ENCODE measurements at regions not wholly inside any gene's neighbourhood (a gene's known extent, or its start where the extent isn't known, plus 50 kb on each side); places are given as distances from the start of the nearest gene placed in this dataset.
A peak's percentile ranks its signal among the peaks of the same experiment; 100 is the strongest.

GRCh38 chr9:115986508-115986907 lies 167.1 kb upstream of the PAPPA start:
- no peak for DNase-seq (ENCODE audit: low read depth)

GRCh38 chr9:115988701-115989100 lies 164.9 kb upstream of the PAPPA start:
- peak; percentile 38 for DNase-seq (ENCODE audit: low read depth)

GRCh38 chr9:115989831-115990230 lies 163.8 kb upstream of the PAPPA start:
- DNase-seq (ENCODE audit: low read depth) = no peak

GRCh38 chr9:115992834-115993233 lies 160.8 kb upstream of the PAPPA start:
- peak; percentile 72 for DNase-seq (ENCODE audit: low read depth)

- DNase-seq (ENCODE audit: low read depth) = peak; percentile 72
These were observed 155.7 kb upstream of the PAPPA start for GRCh38 chr9:115997923-115998322.

GRCh38 chr9:115998666-115999065 lies 154.9 kb upstream of the PAPPA start:
- DNase-seq (ENCODE audit: low read depth) = no peak

- DNase-seq (ENCODE audit: low read depth) = peak; percentile 54
These were observed 154.1 kb upstream of the PAPPA start for GRCh38 chr9:115999498-115999897.

GRCh38 chr9:116000748-116001329 lies 152.8 kb upstream of the PAPPA start:
- no peak for DNase-seq (ENCODE audit: low read depth)

GRCh38 chr9:116002181-116002580 lies 151.4 kb upstream of the PAPPA start:
- no peak for DNase-seq (ENCODE audit: low read depth)

GRCh38 chr9:116002624-116003023 lies 151.0 kb upstream of the PAPPA start:
- peak; percentile 66 for DNase-seq (ENCODE audit: low read depth)

GRCh38 chr9:116003397-116003796 lies 150.2 kb upstream of the PAPPA start:
- DNase-seq (ENCODE audit: low read depth) = no peak

GRCh38 chr9:116005205-116005604 lies 148.4 kb upstream of the PAPPA start:
- DNase-seq (ENCODE audit: low read depth) = no peak

- no peak for DNase-seq (ENCODE audit: low read depth)
These were observed 145.8 kb upstream of the PAPPA start for GRCh38 chr9:116007824-116008223.

GRCh38 chr9:116008278-116008677 lies 145.3 kb upstream of the PAPPA start:
- DNase-seq (ENCODE audit: low read depth) = peak; percentile 55

- DNase-seq (ENCODE audit: low read depth) = no peak
These were observed 144.2 kb upstream of the PAPPA start for GRCh38 chr9:116009420-116009819.

- DNase-seq (ENCODE audit: low read depth) = no peak
These were observed 137.7 kb upstream of the PAPPA start for GRCh38 chr9:116015855-116016254.

- peak; percentile 36 for DNase-seq (ENCODE audit: low read depth)
These were observed 133.4 kb upstream of the PAPPA start for GRCh38 chr9:116020146-116020545.

GRCh38 chr9:116020801-116021200 lies 132.8 kb upstream of the PAPPA start:
- DNase-seq (ENCODE audit: low read depth) = peak; percentile 70

GRCh38 chr9:116027096-116027495 lies 126.5 kb upstream of the PAPPA start:
- peak; percentile 41 for DNase-seq (ENCODE audit: low read depth)

GRCh38 chr9:116027511-116027910 lies 126.1 kb upstream of the PAPPA start:
- peak; percentile 80 for DNase-seq (ENCODE audit: low read depth)

- DNase-seq (ENCODE audit: low read depth) = no peak
These were observed 125.6 kb upstream of the PAPPA start for GRCh38 chr9:116027951-116028350.

GRCh38 chr9:116030517-116030916 lies 123.1 kb upstream of the PAPPA start:
- DNase-seq (ENCODE audit: low read depth) = no peak

GRCh38 chr9:116032683-116033440 lies 120.7 kb upstream of the PAPPA start:
- no peak for DNase-seq (ENCODE audit: low read depth)

GRCh38 chr9:116039312-116039711 lies 114.3 kb upstream of the PAPPA start:
- DNase-seq (ENCODE audit: low read depth) = no peak

Data from RPMI7951 (cell line).